Parathyroid adenoma (tissue), 2 donors: ENCODE measurements at regions not wholly inside any gene's neighbourhood (a gene's known extent, or its start where the extent isn't known, plus 50 kb on each side); places are given as distances from the start of the nearest gene placed in this dataset.

ENCODE experiments used
- H2AFZ ChIP-seq: fragments of 300-600 bp; sonication (generic); one replicate; pipeline ENCODE4 v1.7.0; 2017; ENCODE audit warnings: antibody characterized with exemption, mild to moderate bottlenecking
- H3K27ac ChIP-seq: fragments of 300-600 bp; sonication (generic); one replicate; pipeline ENCODE4 v1.7.0; 2017
- H3K27me3 ChIP-seq: fragments of 300-600 bp; sonication (generic); one replicate; pipeline ENCODE4 v1.7.0; 2017; ENCODE audit warnings: low read length; ENCODE audit not compliant: control insufficient read depth, insufficient read depth
- H3K36me3 ChIP-seq: fragments of 300-600 bp; sonication (generic); one replicate; pipeline ENCODE4 v1.7.0; 2017; ENCODE audit warnings: low read length; ENCODE audit not compliant: control insufficient read depth, insufficient read depth
- H3K4me1 ChIP-seq: fragments of 300-600 bp; sonication (generic); one replicate; pipeline ENCODE4 v1.7.0; 2017; ENCODE audit warnings: control low read depth
- H3K4me2 ChIP-seq: fragments of 300-600 bp; sonication (generic); one replicate; pipeline ENCODE4 v1.7.0; 2017; ENCODE audit warnings: low read length
- H3K4me3 ChIP-seq: fragments of 300-600 bp; sonication (generic); one replicate; pipeline ENCODE4 v1.7.0; 2017; ENCODE audit warnings: low read depth, low read length
- H3K79me2 ChIP-seq: fragments of 300-600 bp; sonication (generic); one replicate; pipeline ENCODE4 v1.7.0; 2017; ENCODE audit warnings: control low read depth
- H3K9ac ChIP-seq: fragments of 300-600 bp; sonication (generic); one replicate; pipeline ENCODE4 v1.7.0; 2017; ENCODE audit warnings: mild to moderate bottlenecking
- H3K9me3 ChIP-seq: fragments of 300-600 bp; sonication (generic); one replicate; pipeline ENCODE4 v1.7.0; 2017; ENCODE audit warnings: low read length; ENCODE audit not compliant: control insufficient read depth
- TF ChIP-seq, protein P1 (sequence below): fragments of 300-600 bp; sonication (generic); IDR thresholded peaks from one replicate; pipeline ENCODE4 v1.7.0; 2017; ENCODE audit warnings: antibody characterized with exemption, mild to moderate bottlenecking
- donor health status: primary hyperparathyroidism.

DNA sequence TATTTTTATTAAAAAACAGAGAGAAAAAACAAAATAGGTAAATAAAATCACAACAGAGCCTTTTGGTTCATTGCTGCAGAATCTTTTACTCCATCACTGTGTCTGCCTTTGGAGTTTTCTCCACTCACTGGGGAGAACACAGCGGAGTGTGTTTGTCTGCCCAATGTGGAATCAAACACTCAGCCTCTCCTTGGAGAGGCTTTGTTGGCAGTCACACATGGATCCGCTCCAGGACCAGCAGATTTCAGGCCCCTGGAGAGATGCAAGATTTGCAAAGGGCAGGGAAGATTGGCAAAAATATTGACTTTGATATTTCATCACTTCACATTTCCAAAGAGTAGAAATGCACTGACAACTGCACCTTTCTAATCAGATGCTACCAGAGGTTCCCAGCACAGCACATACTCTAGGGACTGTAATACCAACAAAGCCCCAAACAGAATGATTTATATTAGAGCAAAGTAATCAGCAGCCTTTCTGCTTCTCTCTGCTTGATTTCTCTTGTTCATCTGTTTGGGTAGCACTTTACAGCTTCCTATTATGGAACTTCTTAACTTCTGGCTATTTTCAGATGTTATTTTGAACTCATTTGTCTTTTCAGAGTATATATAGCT lies 1898.8 kb upstream of the PIK3C3 start:
- no peak overlapping the region for H2AFZ ChIP-seq
- H3K9me3 ChIP-seq = no peaks in the 10 kb centered on the region
- no peaks in the 10 kb centered on the region for H3K79me2 ChIP-seq
- H3K4me1 ChIP-seq = no peaks in the 10 kb centered on the region
- no peaks in the 10 kb centered on the region for H3K27me3 ChIP-seq
- no peak overlapping the region for H3K4me2 ChIP-seq
- H3K36me3 ChIP-seq = no peaks in the 10 kb centered on the region
- no peak overlapping the region for H3K4me3 ChIP-seq
- H3K9ac ChIP-seq = no peak overlapping the region
- TF ChIP-seq, protein P1, sequence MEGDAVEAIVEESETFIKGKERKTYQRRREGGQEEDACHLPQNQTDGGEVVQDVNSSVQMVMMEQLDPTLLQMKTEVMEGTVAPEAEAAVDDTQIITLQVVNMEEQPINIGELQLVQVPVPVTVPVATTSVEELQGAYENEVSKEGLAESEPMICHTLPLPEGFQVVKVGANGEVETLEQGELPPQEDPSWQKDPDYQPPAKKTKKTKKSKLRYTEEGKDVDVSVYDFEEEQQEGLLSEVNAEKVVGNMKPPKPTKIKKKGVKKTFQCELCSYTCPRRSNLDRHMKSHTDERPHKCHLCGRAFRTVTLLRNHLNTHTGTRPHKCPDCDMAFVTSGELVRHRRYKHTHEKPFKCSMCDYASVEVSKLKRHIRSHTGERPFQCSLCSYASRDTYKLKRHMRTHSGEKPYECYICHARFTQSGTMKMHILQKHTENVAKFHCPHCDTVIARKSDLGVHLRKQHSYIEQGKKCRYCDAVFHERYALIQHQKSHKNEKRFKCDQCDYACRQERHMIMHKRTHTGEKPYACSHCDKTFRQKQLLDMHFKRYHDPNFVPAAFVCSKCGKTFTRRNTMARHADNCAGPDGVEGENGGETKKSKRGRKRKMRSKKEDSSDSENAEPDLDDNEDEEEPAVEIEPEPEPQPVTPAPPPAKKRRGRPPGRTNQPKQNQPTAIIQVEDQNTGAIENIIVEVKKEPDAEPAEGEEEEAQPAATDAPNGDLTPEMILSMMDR = no peak
- H3K27ac ChIP-seq = no peak overlapping the region

- TF ChIP-seq, protein P1 = no peak
- no peak overlapping the region for H3K9ac ChIP-seq
- no peak overlapping the region for H3K4me3 ChIP-seq
- H3K4me1 ChIP-seq = no peaks in the 10 kb centered on the region
- H3K27me3 ChIP-seq = no peaks in the 10 kb centered on the region
- no peak overlapping the region for H3K27ac ChIP-seq
- no peak overlapping the region for H3K4me2 ChIP-seq
- H2AFZ ChIP-seq = no peak overlapping the region
- no peaks in the 10 kb centered on the region for H3K79me2 ChIP-seq
- no peaks in the 10 kb centered on the region for H3K36me3 ChIP-seq
- H3K9me3 ChIP-seq = no peaks in the 10 kb centered on the region
Observed at GRCh38 chr18:40055262-40055661, 1899.8 kb upstream of the PIK3C3 start.

- Histone ChIP-seq H3K27ac (no peak overlapping the region), H3K4me2 (no peak overlapping the region), H2AFZ (no peak overlapping the region), H3K27me3 (no peaks in the 10 kb centered on the region), H3K4me3 (no peak overlapping the region), H3K9me3 (no peaks in the 10 kb centered on the region), H3K79me2 (no peaks in the 10 kb centered on the region), H3K4me1 (no peaks in the 10 kb centered on the region), H3K9ac (no peak overlapping the region), H3K36me3 (no peaks in the 10 kb centered on the region)
- TF ChIP-seq, protein P1 = no peak
Observed at GRCh38 chr18:40049716-40050115, 1905.3 kb upstream of the PIK3C3 start.

- Histone ChIP-seq H3K27me3 (no peaks in the 10 kb centered on the region), H3K9ac (no peak overlapping the region), H3K36me3 (no peaks in the 10 kb centered on the region), H3K79me2 (no peaks in the 10 kb centered on the region), H3K27ac (no peak overlapping the region), H3K9me3 (no peaks in the 10 kb centered on the region), H2AFZ (no peak overlapping the region), H3K4me3 (no peak overlapping the region), H3K4me2 (no peak overlapping the region), H3K4me1 (no peaks in the 10 kb centered on the region)
- TF ChIP-seq, protein P1 = no peak
Observed at GRCh38 chr18:40048886-40049650, 1906.0 kb upstream of the PIK3C3 start.
